ENCODE measurements at regions not wholly inside any gene's neighbourhood (a gene's known extent, or its start where the extent isn't known, plus 50 kb on each side); places are given as distances from the start of the nearest gene placed in this dataset.

DNA sequence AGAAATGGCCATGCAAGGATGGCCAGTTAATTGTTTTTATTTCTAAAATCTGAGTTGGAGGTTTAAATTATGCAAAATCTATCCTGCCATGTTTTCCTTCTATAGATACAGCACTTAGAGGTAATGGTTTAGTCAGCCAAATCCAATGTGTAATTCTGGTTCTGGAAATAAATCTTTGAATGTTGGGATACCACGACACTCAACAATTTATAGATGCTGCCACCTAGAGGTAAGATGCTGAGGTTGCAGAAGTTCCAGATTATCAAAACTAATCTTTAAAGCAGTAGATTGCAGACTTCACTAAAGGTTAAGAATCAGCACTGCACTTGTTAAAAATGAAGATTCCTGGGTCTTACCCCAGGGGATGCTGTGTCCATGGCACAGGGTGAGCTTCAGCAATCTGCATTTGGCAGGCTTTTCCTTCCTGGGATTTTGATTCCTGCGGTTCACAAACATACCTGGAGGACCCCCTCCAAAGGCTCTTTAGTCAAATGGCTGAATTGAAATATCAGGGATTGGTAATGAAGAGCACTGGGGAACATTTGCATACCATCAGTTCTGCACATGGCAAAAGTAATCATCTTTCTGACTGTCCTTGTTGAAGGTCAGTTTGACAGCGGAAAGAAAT is 53.4 kb upstream of the ANO4 start:
- peak; percentile 61 for DNase-seq (ENCODE audit: low spot score)

DNA sequence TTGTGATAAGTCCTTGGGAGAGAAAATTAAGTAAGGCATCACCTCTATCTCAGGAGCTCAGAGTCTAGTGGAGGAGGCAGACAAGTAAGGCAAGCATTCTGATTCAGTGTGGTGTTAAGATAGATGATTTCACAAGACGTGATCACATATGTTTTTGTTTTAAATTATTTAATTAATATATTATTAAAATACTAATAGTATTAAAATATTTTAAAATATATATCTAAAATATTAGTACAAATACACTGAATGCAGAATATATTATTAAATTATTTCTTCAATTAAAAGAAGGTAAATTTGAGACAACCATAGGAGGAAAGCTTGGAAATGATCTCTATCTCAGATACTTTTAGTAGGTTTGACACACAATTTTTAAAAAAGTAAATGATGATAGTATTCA is 51.5 kb upstream of the ANO4 start:
- no peak for DNase-seq (ENCODE audit: low spot score)

All from GM03348 (cell line).